GM23338 (cell line): ENCODE measurements at regions not wholly inside any gene's neighbourhood (a gene's known extent, or its start where the extent isn't known, plus 50 kb on each side); places are given as distances from the start of the nearest gene placed in this dataset.

Source experiments
- ATAC-seq: fragments of 200-7000 bp; cut with Tn5 transposase; 3 replicates; pipeline ENCODE4 v1.9.1; 2020
- DNase-seq: peaks from one replicate; pipeline ENCODE4 v3.0.0-alpha.2; 2015; ENCODE audit warnings: low spot score
- H2AFZ ChIP-seq: fragments of 200-600 bp; sonication (generic); 2 replicates; pipeline ENCODE4 v1.8.0; 2016; ENCODE audit warnings: antibody characterized with exemption, mild to moderate bottlenecking, moderate library complexity
- H3F3A ChIP-seq: fragments of 200-600 bp; sonication (generic); replicated peaks from 2 replicates; pipeline ENCODE4 v1.8.0; 2017; ENCODE audit warnings: antibody characterized with exemption, mixed run types, low read depth
- H3K27ac ChIP-seq: fragments of 200-600 bp; sonication (generic); 2 replicates; pipeline ENCODE4 v1.6.1; 2016; ENCODE audit warnings: low read depth
- H3K27me3 ChIP-seq: fragments of 200-600 bp; sonication (generic); 2 replicates; pipeline ENCODE4 v1.8.0; 2016; ENCODE audit warnings: mild to moderate bottlenecking, mixed run types, moderate library complexity; ENCODE audit not compliant: insufficient read depth
- H3K36me3 ChIP-seq: fragments of 200-600 bp; sonication (generic); 2 replicates; pipeline ENCODE4 v1.8.0; 2016; ENCODE audit warnings: mild to moderate bottlenecking; ENCODE audit not compliant: insufficient read depth
- H3K4me1 ChIP-seq: fragments of 200-600 bp; sonication (generic); 2 replicates; pipeline ENCODE4 v1.8.0; 2016; ENCODE audit warnings: mild to moderate bottlenecking, moderate library complexity; ENCODE audit not compliant: insufficient read depth
- H3K4me2 ChIP-seq: fragments of 200-600 bp; sonication (generic); 2 replicates; pipeline ENCODE4 v1.7.1; 2017; ENCODE audit warnings: mixed run types
- H3K4me3 ChIP-seq: fragments of 200-600 bp; sonication (generic); 2 replicates; pipeline ENCODE4 v1.6.1; 2016; ENCODE audit warnings: mixed run types
- H3K79me2 ChIP-seq: fragments of 200-600 bp; sonication (generic); replicated peaks from 2 replicates; pipeline ENCODE4 v1.8.0; 2017; ENCODE audit warnings: mild to moderate bottlenecking; ENCODE audit not compliant: insufficient read depth
- H3K9me2 ChIP-seq: fragments of 200-600 bp; sonication (generic); 2 replicates; pipeline ENCODE4 v1.8.0; 2017; ENCODE audit not compliant: insufficient read depth
- H4K20me1 ChIP-seq: fragments of 200-600 bp; sonication (generic); replicated peaks from 2 replicates; pipeline ENCODE4 v1.8.0; 2017; ENCODE audit warnings: mild to moderate bottlenecking; ENCODE audit not compliant: insufficient read depth
- H3K27ac Mint-ChIP-seq: 2 replicates; pipeline ENCODE4 v1.8.0; 2020; ENCODE audit warnings: inconsistent platforms, mild to moderate bottlenecking, moderate library complexity, mixed read lengths
- H3K27me3 Mint-ChIP-seq: 3 replicates; pipeline ENCODE4 v1.8.0; 2022; ENCODE audit warnings: low read depth, mild to moderate bottlenecking, moderate library complexity, mixed read lengths, inconsistent platforms; ENCODE audit not compliant: insufficient read depth, poor library complexity
- H3K36me3 Mint-ChIP-seq: 3 replicates; pipeline ENCODE4 v1.8.0; 2021; ENCODE audit warnings: low read depth, mild to moderate bottlenecking, inconsistent platforms, moderate library complexity, mixed read lengths
- H3K4me1 Mint-ChIP-seq: 3 replicates; pipeline ENCODE4 v1.8.0; 2020; ENCODE audit warnings: mild to moderate bottlenecking, inconsistent platforms, mixed read lengths
- H3K4me3 Mint-ChIP-seq: 3 replicates; pipeline ENCODE4 v1.8.0; 2021; ENCODE audit warnings: moderate library complexity, mild to moderate bottlenecking, inconsistent platforms, mixed read lengths
- H3K9me3 Mint-ChIP-seq: 3 replicates; pipeline ENCODE4 v1.8.0; 2020; ENCODE audit warnings: moderate library complexity, mild to moderate bottlenecking, inconsistent platforms, mixed read lengths
- CREB1 ChIP-seq: fragments of 250-450 bp; sonication (Bioruptor Pico); IDR thresholded peaks from 2 replicates; pipeline ENCODE4 v1.5.0; 2020; ENCODE audit warnings: low read depth, mild to moderate bottlenecking, moderate library complexity
- EZH2 ChIP-seq: fragments of 200-600 bp; sonication (generic); IDR thresholded peaks from one replicate; pipeline ENCODE4 v1.8.0; 2017; ENCODE audit warnings: antibody characterized with exemption, mild to moderate bottlenecking, low read depth; ENCODE audit not compliant: unreplicated experiment
- EZH2phosphoT487 ChIP-seq: fragments of 200-600 bp; sonication (generic); IDR thresholded peaks from one replicate; pipeline ENCODE4 v1.8.1; 2018; ENCODE audit warnings: antibody characterized with exemption; ENCODE audit not compliant: unreplicated experiment
- JUNB ChIP-seq: IDR thresholded peaks from one replicate; pipeline ENCODE4 v1.6.1; 2016; ENCODE audit warnings: antibody characterized with exemption; ENCODE audit not compliant: unreplicated experiment
- NANOG ChIP-seq: IDR thresholded peaks from 2 replicates; pipeline ENCODE4 v1.6.1; 2016; ENCODE audit warnings: antibody characterized with exemption, borderline replicate concordance
- POLR2AphosphoS5 ChIP-seq: IDR thresholded peaks from 2 replicates; pipeline ENCODE4 v1.6.1; 2016; ENCODE audit warnings: antibody characterized with exemption, low read depth
- STAT1 ChIP-seq: IDR thresholded peaks from one replicate; pipeline ENCODE4 v1.6.1; 2016; ENCODE audit warnings: antibody characterized with exemption; ENCODE audit not compliant: unreplicated experiment
- ZNF114 ChIP-seq: fragments of 250-450 bp; sonication (Bioruptor Pico); IDR thresholded peaks from 2 replicates; pipeline ENCODE4 v1.5.0; 2020; ENCODE audit warnings: mild to moderate bottlenecking, moderate library complexity
- ZNF331 ChIP-seq: fragments of 250-450 bp; sonication (Bioruptor Pico); IDR thresholded peaks from 2 replicates; pipeline ENCODE4 v1.5.0; 2020; ENCODE audit warnings: low read depth, mild to moderate bottlenecking, moderate library complexity
- TF ChIP-seq, protein P1 (sequence below), 2 experiments: fragments of 200-600 bp in 1 of 2; sonication (generic) in 1 of 2; conservative IDR thresholded peaks; 2 replicates each; pipeline versions ENCODE4 v1.5.1 to v1.6.1; 2016 to 2017; ENCODE audit warnings: antibody characterized with exemption in 2 of 2, low read depth in 2 of 2, mild to moderate bottlenecking in 2 of 2, moderate library complexity in 1 of 2
- TF ChIP-seq, protein P2 (sequence below): IDR thresholded peaks from 2 replicates; pipeline ENCODE4 v1.6.1; 2016; ENCODE audit warnings: antibody characterized with exemption
- TF ChIP-seq, protein P3 (sequence below): fragments of 250-450 bp; sonication (Bioruptor Pico); IDR thresholded peaks from 2 replicates; pipeline ENCODE4 v1.5.0; 2020; ENCODE audit warnings: mild to moderate bottlenecking, moderate library complexity
- TF ChIP-seq, protein P4 (sequence below): IDR thresholded peaks from one replicate; pipeline ENCODE4 v1.6.1; 2018; ENCODE audit warnings: antibody characterized with exemption; ENCODE audit not compliant: unreplicated experiment

DNA sequence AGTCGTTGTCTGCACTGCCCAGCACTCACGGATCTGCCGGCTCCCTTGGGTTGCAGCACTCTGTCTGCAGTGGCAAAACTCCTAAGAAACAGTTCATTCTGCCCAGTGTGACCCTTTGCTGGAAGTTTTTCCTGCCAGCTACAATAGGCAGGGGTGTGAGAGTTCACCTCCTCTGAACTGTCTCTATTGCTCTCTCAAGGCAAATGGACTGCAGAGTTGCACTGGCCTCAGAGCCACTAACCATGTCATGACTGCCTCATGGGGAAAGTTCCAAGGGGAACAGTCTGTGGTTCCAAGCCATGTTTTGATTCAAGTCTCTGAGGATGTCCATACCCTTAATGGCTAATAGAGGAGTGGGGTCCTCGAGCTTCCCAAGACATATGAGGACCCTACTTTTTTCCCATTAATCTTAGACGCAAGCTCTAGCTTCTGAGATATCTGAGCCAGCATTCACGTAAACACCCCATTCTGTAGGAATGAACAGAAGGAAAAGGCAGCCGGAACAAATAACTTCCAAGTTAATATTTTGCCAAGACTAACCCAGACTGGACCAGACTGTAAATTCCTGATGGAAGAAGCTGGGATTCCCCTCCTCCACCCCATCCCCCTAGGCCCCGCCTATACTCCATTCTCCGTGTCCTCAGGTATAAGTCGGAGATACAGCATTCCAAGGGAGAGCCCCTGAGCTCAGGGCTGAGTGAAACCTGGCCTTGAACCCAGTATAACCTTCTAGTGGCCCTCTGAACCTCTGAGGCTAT is 93.8 kb upstream of the AKT3 start:
- no peaks in the 10 kb centered on the region for H3K79me2 ChIP-seq
- H3K27me3 ChIP-seq, result peaks cover 23% of the 10 kb centered on the region
- H3K9me3 Mint-ChIP-seq, result no peaks in the 10 kb centered on the region
- peak overlapping the region; percentile 74 for H3K4me2 ChIP-seq
- H3K36me3 ChIP-seq, result no peaks in the 10 kb centered on the region
- no peaks in the 10 kb centered on the region for H3F3A ChIP-seq
- H4K20me1 ChIP-seq, result no peaks in the 10 kb centered on the region
- H3K4me1 Mint-ChIP-seq, result peaks cover 34% of the 10 kb centered on the region
- H3K27ac Mint-ChIP-seq, result no peak overlapping the region
- DNase-seq, result no peak
- no peaks in the 10 kb centered on the region; the same call in 2 of the 3 replicates for H3K36me3 Mint-ChIP-seq
- H2AFZ ChIP-seq, result 0 out of 2 replicates have a peak overlapping the region, but pooled peaks have one; percentile 53
- ATAC-seq, result peak; percentile 18
- H3K4me3 ChIP-seq, result peak overlapping the region; percentile 45
- H3K27me3 Mint-ChIP-seq, result peaks cover 18% of the 10 kb centered on the region
- H3K4me1 ChIP-seq, result peaks cover 27% of the 10 kb centered on the region
- no peak for TF ChIP-seq STAT1
- TF ChIP-seq, protein P1, sequence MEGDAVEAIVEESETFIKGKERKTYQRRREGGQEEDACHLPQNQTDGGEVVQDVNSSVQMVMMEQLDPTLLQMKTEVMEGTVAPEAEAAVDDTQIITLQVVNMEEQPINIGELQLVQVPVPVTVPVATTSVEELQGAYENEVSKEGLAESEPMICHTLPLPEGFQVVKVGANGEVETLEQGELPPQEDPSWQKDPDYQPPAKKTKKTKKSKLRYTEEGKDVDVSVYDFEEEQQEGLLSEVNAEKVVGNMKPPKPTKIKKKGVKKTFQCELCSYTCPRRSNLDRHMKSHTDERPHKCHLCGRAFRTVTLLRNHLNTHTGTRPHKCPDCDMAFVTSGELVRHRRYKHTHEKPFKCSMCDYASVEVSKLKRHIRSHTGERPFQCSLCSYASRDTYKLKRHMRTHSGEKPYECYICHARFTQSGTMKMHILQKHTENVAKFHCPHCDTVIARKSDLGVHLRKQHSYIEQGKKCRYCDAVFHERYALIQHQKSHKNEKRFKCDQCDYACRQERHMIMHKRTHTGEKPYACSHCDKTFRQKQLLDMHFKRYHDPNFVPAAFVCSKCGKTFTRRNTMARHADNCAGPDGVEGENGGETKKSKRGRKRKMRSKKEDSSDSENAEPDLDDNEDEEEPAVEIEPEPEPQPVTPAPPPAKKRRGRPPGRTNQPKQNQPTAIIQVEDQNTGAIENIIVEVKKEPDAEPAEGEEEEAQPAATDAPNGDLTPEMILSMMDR (conservative IDR thresholded peaks at IDR 0.05; ENCODE audit: low read depth in 2 of 2), result no peak
- no peak for TF ChIP-seq NANOG
- TF ChIP-seq ZNF331 (CRISPR knock-in tag), result no peak
- TF ChIP-seq, protein P2, sequence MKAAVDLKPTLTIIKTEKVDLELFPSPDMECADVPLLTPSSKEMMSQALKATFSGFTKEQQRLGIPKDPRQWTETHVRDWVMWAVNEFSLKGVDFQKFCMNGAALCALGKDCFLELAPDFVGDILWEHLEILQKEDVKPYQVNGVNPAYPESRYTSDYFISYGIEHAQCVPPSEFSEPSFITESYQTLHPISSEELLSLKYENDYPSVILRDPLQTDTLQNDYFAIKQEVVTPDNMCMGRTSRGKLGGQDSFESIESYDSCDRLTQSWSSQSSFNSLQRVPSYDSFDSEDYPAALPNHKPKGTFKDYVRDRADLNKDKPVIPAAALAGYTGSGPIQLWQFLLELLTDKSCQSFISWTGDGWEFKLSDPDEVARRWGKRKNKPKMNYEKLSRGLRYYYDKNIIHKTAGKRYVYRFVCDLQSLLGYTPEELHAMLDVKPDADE, result no peak
- TF ChIP-seq CREB1 (CRISPR knock-in tag), result no peak
- TF ChIP-seq EZH2, result no peak
- TF ChIP-seq, protein P3, sequence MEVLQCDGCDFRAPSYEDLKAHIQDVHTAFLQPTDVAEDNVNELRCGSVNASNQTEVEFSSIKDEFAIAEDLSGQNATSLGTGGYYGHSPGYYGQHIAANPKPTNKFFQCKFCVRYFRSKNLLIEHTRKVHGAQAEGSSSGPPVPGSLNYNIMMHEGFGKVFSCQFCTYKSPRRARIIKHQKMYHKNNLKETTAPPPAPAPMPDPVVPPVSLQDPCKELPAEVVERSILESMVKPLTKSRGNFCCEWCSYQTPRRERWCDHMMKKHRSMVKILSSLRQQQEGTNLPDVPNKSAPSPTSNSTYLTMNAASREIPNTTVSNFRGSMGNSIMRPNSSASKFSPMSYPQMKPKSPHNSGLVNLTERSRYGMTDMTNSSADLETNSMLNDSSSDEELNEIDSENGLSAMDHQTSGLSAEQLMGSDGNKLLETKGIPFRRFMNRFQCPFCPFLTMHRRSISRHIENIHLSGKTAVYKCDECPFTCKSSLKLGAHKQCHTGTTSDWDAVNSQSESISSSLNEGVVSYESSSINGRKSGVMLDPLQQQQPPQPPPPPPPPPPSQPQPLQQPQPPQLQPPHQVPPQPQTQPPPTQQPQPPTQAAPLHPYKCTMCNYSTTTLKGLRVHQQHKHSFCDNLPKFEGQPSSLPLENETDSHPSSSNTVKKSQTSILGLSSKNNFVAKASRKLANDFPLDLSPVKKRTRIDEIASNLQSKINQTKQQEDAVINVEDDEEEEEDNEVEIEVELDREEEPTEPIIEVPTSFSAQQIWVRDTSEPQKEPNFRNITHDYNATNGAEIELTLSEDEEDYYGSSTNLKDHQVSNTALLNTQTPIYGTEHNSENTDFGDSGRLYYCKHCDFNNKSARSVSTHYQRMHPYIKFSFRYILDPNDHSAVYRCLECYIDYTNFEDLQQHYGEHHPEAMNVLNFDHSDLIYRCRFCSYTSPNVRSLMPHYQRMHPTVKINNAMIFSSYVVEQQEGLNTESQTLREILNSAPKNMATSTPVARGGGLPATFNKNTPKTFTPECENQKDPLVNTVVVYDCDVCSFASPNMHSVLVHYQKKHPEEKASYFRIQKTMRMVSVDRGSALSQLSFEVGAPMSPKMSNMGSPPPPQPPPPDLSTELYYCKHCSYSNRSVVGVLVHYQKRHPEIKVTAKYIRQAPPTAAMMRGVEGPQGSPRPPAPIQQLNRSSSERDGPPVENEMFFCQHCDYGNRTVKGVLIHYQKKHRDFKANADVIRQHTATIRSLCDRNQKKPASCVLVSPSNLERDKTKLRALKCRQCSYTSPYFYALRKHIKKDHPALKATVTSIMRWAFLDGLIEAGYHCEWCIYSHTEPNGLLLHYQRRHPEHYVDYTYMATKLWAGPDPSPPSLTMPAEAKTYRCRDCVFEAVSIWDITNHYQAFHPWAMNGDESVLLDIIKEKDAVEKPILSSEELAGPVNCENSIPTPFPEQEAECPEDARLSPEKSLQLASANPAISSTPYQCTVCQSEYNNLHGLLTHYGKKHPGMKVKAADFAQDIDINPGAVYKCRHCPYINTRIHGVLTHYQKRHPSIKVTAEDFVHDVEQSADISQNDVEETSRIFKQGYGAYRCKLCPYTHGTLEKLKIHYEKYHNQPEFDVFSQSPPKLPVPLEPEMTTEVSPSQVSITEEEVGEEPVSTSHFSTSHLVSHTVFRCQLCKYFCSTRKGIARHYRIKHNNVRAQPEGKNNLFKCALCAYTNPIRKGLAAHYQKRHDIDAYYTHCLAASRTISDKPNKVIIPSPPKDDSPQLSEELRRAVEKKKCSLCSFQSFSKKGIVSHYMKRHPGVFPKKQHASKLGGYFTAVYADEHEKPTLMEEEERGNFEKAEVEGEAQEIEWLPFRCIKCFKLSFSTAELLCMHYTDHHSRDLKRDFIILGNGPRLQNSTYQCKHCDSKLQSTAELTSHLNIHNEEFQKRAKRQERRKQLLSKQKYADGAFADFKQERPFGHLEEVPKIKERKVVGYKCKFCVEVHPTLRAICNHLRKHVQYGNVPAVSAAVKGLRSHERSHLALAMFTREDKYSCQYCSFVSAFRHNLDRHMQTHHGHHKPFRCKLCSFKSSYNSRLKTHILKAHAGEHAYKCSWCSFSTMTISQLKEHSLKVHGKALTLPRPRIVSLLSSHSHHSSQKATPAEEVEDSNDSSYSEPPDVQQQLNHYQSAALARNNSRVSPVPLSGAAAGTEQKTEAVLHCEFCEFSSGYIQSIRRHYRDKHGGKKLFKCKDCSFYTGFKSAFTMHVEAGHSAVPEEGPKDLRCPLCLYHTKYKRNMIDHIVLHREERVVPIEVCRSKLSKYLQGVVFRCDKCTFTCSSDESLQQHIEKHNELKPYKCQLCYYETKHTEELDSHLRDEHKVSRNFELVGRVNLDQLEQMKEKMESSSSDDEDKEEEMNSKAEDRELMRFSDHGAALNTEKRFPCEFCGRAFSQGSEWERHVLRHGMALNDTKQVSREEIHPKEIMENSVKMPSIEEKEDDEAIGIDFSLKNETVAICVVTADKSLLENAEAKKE (CRISPR knock-in tag), result no peak
- no peak for TF ChIP-seq ZNF114 (CRISPR knock-in tag)
- TF ChIP-seq EZH2phosphoT487, result no peak
- TF ChIP-seq, protein P4, sequence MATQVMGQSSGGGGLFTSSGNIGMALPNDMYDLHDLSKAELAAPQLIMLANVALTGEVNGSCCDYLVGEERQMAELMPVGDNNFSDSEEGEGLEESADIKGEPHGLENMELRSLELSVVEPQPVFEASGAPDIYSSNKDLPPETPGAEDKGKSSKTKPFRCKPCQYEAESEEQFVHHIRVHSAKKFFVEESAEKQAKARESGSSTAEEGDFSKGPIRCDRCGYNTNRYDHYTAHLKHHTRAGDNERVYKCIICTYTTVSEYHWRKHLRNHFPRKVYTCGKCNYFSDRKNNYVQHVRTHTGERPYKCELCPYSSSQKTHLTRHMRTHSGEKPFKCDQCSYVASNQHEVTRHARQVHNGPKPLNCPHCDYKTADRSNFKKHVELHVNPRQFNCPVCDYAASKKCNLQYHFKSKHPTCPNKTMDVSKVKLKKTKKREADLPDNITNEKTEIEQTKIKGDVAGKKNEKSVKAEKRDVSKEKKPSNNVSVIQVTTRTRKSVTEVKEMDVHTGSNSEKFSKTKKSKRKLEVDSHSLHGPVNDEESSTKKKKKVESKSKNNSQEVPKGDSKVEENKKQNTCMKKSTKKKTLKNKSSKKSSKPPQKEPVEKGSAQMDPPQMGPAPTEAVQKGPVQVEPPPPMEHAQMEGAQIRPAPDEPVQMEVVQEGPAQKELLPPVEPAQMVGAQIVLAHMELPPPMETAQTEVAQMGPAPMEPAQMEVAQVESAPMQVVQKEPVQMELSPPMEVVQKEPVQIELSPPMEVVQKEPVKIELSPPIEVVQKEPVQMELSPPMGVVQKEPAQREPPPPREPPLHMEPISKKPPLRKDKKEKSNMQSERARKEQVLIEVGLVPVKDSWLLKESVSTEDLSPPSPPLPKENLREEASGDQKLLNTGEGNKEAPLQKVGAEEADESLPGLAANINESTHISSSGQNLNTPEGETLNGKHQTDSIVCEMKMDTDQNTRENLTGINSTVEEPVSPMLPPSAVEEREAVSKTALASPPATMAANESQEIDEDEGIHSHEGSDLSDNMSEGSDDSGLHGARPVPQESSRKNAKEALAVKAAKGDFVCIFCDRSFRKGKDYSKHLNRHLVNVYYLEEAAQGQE, result no peak
- TF ChIP-seq JUNB, result no peak
- no peak for TF ChIP-seq POLR2AphosphoS5
- 0 out of 2 replicates have a peak, but pooled peaks cover 3% of the 10 kb centered on the region for H3K9me2 ChIP-seq
- no peak overlapping the region for H3K27ac ChIP-seq
- H3K4me3 Mint-ChIP-seq, result peak overlapping the region; percentile 36; the same call in 1 of the 3 replicates
